ENCODE measurements at regions not wholly inside any gene's neighbourhood (a gene's known extent, or its start where the extent isn't known, plus 50 kb on each side); places are given as distances from the start of the nearest gene placed in this dataset.

- no peak overlapping the region for H3K27ac Mint-ChIP-seq
- CTCF ChIA-PET, result no interaction called here
- H3K27me3 Mint-ChIP-seq (ENCODE audit: low read depth), result no peaks in the 10 kb centered on the region
- DNase-seq (no peak), ATAC-seq (no peak)
- no peak overlapping the region for H3K4me3 Mint-ChIP-seq
- no peaks in the 10 kb centered on the region for H3K36me3 Mint-ChIP-seq (ENCODE audit: low read depth)
- POLR2A ChIA-PET, result no interaction called here
- H3K9me3 Mint-ChIP-seq (ENCODE audit: insufficient read depth), result peaks cover 2% of the 10 kb centered on the region
- H3K4me1 Mint-ChIP-seq (ENCODE audit: low read depth), result no peaks in the 10 kb centered on the region
Measured at GRCh38 chr14:98622208-98623051, 649.6 kb downstream of the BCL11B start.

GRCh38 chr14:98623788-98624415 lies 648.1 kb downstream of the BCL11B start:
- POLR2A ChIA-PET, result no interaction called here
- Mint-ChIP-seq H3K27ac (no peak overlapping the region), H3K4me3 (no peak overlapping the region), H3K4me1 (ENCODE audit: low read depth) (no peaks in the 10 kb centered on the region), H3K27me3 (ENCODE audit: low read depth) (no peaks in the 10 kb centered on the region), H3K36me3 (ENCODE audit: low read depth) (no peaks in the 10 kb centered on the region), H3K9me3 (ENCODE audit: insufficient read depth) (peaks cover 6% of the 10 kb centered on the region)
- no peak for ATAC-seq
- CTCF ChIA-PET, result no interaction called here
- no peak for DNase-seq

GRCh38 chr14:98633380-98633779 lies 638.6 kb downstream of the BCL11B start:
- no peaks in the 10 kb centered on the region for H3K36me3 Mint-ChIP-seq (ENCODE audit: low read depth)
- ChIA-PET CTCF (no interaction called here), POLR2A (no interaction called here)
- H3K4me3 Mint-ChIP-seq, result no peak overlapping the region
- H3K27me3 Mint-ChIP-seq (ENCODE audit: low read depth), result no peaks in the 10 kb centered on the region
- no peak overlapping the region for H3K27ac Mint-ChIP-seq
- H3K9me3 Mint-ChIP-seq (ENCODE audit: insufficient read depth), result no peaks in the 10 kb centered on the region
- no peaks in the 10 kb centered on the region for H3K4me1 Mint-ChIP-seq (ENCODE audit: low read depth)
- DNase-seq (no peak), ATAC-seq (no peak)

GRCh38 chr14:98634043-98634820 lies 637.8 kb downstream of the BCL11B start:
- no peaks in the 10 kb centered on the region for H3K9me3 Mint-ChIP-seq (ENCODE audit: insufficient read depth)
- H3K36me3 Mint-ChIP-seq (ENCODE audit: low read depth), result no peaks in the 10 kb centered on the region
- no peaks in the 10 kb centered on the region for H3K4me1 Mint-ChIP-seq (ENCODE audit: low read depth)
- ChIA-PET POLR2A (no interaction called here), CTCF (no interaction called here)
- ATAC-seq (no peak), DNase-seq (no peak)
- H3K27me3 Mint-ChIP-seq (ENCODE audit: low read depth), result no peaks in the 10 kb centered on the region
- no peak overlapping the region for H3K27ac Mint-ChIP-seq
- H3K4me3 Mint-ChIP-seq, result no peak overlapping the region

- H3K4me3 Mint-ChIP-seq, result no peak overlapping the region
- DNase-seq (no peak), ATAC-seq (no peak)
- POLR2A ChIA-PET, result no interaction called here
- no peak overlapping the region for H3K27ac Mint-ChIP-seq
- H3K4me1 Mint-ChIP-seq (ENCODE audit: low read depth), result no peaks in the 10 kb centered on the region
- H3K27me3 Mint-ChIP-seq (ENCODE audit: low read depth), result no peaks in the 10 kb centered on the region
- no peaks in the 10 kb centered on the region for H3K9me3 Mint-ChIP-seq (ENCODE audit: insufficient read depth)
- H3K36me3 Mint-ChIP-seq (ENCODE audit: low read depth), result no peaks in the 10 kb centered on the region
- CTCF ChIA-PET, result no interaction called here
Measured at GRCh38 chr14:98638366-98638765, 633.6 kb downstream of the BCL11B start.

GRCh38 chr14:98647754-98648153 lies 624.2 kb downstream of the BCL11B start:
- Mint-ChIP-seq H3K27me3 (ENCODE audit: low read depth) (no peaks in the 10 kb centered on the region), H3K4me3 (no peak overlapping the region), H3K4me1 (ENCODE audit: low read depth) (no peaks in the 10 kb centered on the region), H3K36me3 (ENCODE audit: low read depth) (no peaks in the 10 kb centered on the region), H3K27ac (no peak overlapping the region), H3K9me3 (ENCODE audit: insufficient read depth) (no peaks in the 10 kb centered on the region)
- ChIA-PET POLR2A (no interaction called here), CTCF (no interaction called here)
- DNase-seq (no peak), ATAC-seq (no peak)

- no peak for DNase-seq
- ChIA-PET CTCF (no interaction called here), POLR2A (no interaction called here)
- Mint-ChIP-seq H3K27ac (no peak overlapping the region), H3K36me3 (ENCODE audit: low read depth) (peaks cover 2% of the 10 kb centered on the region), H3K9me3 (ENCODE audit: insufficient read depth) (peaks cover 6% of the 10 kb centered on the region), H3K4me1 (ENCODE audit: low read depth) (no peaks in the 10 kb centered on the region), H3K27me3 (ENCODE audit: low read depth) (no peaks in the 10 kb centered on the region), H3K4me3 (no peak overlapping the region)
- ATAC-seq, result no peak
Measured at GRCh38 chr14:98651037-98651436, 621.0 kb downstream of the BCL11B start.

GRCh38 chr14:98665007-98665406 lies 607.0 kb downstream of the BCL11B start:
- no peak overlapping the region for H3K4me3 Mint-ChIP-seq
- DNase-seq (no peak), ATAC-seq (no peak)
- H3K36me3 Mint-ChIP-seq (ENCODE audit: low read depth), result no peaks in the 10 kb centered on the region
- no peak overlapping the region for H3K27ac Mint-ChIP-seq
- H3K27me3 Mint-ChIP-seq (ENCODE audit: low read depth), result peaks cover 2% of the 10 kb centered on the region
- H3K9me3 Mint-ChIP-seq (ENCODE audit: insufficient read depth), result no peaks in the 10 kb centered on the region
- ChIA-PET POLR2A (no interaction called here), CTCF (no interaction called here)
- H3K4me1 Mint-ChIP-seq (ENCODE audit: low read depth), result peaks cover 7% of the 10 kb centered on the region

GRCh38 chr14:98666545-98666944 lies 605.5 kb downstream of the BCL11B start:
- no peaks in the 10 kb centered on the region for H3K36me3 Mint-ChIP-seq (ENCODE audit: low read depth)
- no peak overlapping the region for H3K27ac Mint-ChIP-seq
- H3K4me1 Mint-ChIP-seq (ENCODE audit: low read depth), result peaks cover 7% of the 10 kb centered on the region
- DNase-seq (no peak), ATAC-seq (no peak)
- ChIA-PET POLR2A (no interaction called here), CTCF (no interaction called here)
- H3K4me3 Mint-ChIP-seq, result no peak overlapping the region
- H3K9me3 Mint-ChIP-seq (ENCODE audit: insufficient read depth), result no peaks in the 10 kb centered on the region
- peaks cover 2% of the 10 kb centered on the region for H3K27me3 Mint-ChIP-seq (ENCODE audit: low read depth)

- Mint-ChIP-seq H3K27me3 (ENCODE audit: low read depth) (no peaks in the 10 kb centered on the region), H3K4me3 (no peak overlapping the region), H3K4me1 (ENCODE audit: low read depth) (no peaks in the 10 kb centered on the region), H3K36me3 (ENCODE audit: low read depth) (peaks cover 4% of the 10 kb centered on the region), H3K27ac (no peak overlapping the region), H3K9me3 (ENCODE audit: insufficient read depth) (peaks cover 8% of the 10 kb centered on the region)
- ATAC-seq (no peak), DNase-seq (no peak)
- CTCF ChIA-PET, result no interaction called here
- POLR2A ChIA-PET, result no interaction called here
Measured at GRCh38 chr14:98682033-98682432, 590.0 kb downstream of the BCL11B start.

GRCh38 chr14:98682726-98683125 lies 589.3 kb downstream of the BCL11B start:
- no peaks in the 10 kb centered on the region for H3K27me3 Mint-ChIP-seq (ENCODE audit: low read depth)
- ChIA-PET POLR2A (no interaction called here), CTCF (no interaction called here)
- peaks cover 8% of the 10 kb centered on the region for H3K9me3 Mint-ChIP-seq (ENCODE audit: insufficient read depth)
- DNase-seq, result no peak
- ATAC-seq, result no peak
- no peaks in the 10 kb centered on the region for H3K4me1 Mint-ChIP-seq (ENCODE audit: low read depth)
- H3K36me3 Mint-ChIP-seq (ENCODE audit: low read depth), result peaks cover 4% of the 10 kb centered on the region
- no peak overlapping the region for H3K4me3 Mint-ChIP-seq
- no peak overlapping the region for H3K27ac Mint-ChIP-seq

GRCh38 chr14:98684468-98684867 lies 587.5 kb downstream of the BCL11B start:
- Mint-ChIP-seq H3K36me3 (ENCODE audit: low read depth) (no peaks in the 10 kb centered on the region), H3K9me3 (ENCODE audit: insufficient read depth) (no peaks in the 10 kb centered on the region), H3K27ac (no peak overlapping the region), H3K4me1 (ENCODE audit: low read depth) (no peaks in the 10 kb centered on the region), H3K4me3 (no peak overlapping the region), H3K27me3 (ENCODE audit: low read depth) (no peaks in the 10 kb centered on the region)
- no peak for DNase-seq
- CTCF ChIA-PET, result no interaction called here
- POLR2A ChIA-PET, result no interaction called here
- no peak for ATAC-seq

All from activated CD8-positive, alpha-beta T cell treated with anti-CD3 and anti-CD28 coated beads, Interleukin-2, amount 10 ng/mL, durations not matched to agents 7 days and 5 days (primary cell).